HepG2 (cell line): ENCODE measurements at regions not wholly inside any gene's neighbourhood (a gene's known extent, or its start where the extent isn't known, plus 50 kb on each side); places are given as distances from the start of the nearest gene placed in this dataset.

ENCODE experiments used
- CBX2 ChIP-seq, 2 experiments: fragments of 200-600 bp in 1 of 2; sonication (generic); formaldehyde crosslinking in 1 of 2; IDR thresholded peaks; 2 replicates each; pipeline versions ENCODE4 v1.7.0 to v1.8.1; 2018 to 2022; ENCODE audit warnings: low read depth in 2 of 2, low read length in 1 of 2, mild to moderate bottlenecking in 1 of 2, missing genetic modification reagents in 1 of 2
- CCAR2 ChIP-seq: fragments of 200-400 bp; formaldehyde crosslinking; optimal IDR thresholded peaks from 2 replicates; pipeline ENCODE3; 2018; ENCODE audit warnings: low read depth, mild to moderate bottlenecking, low read length, moderate library complexity
- CENPX ChIP-seq: sonication (generic); formaldehyde crosslinking; IDR thresholded peaks from 2 replicates; pipeline ENCODE4 v1.9.0; 2021; ENCODE audit warnings: mild to moderate bottlenecking, missing genetic modification reagents, moderate library complexity
- CHD2 ChIP-seq: IDR thresholded peaks from 2 replicates; pipeline ENCODE4 v1.6.1; 2011; ENCODE audit warnings: low read depth, low read length, improper control_type of control experiment
- EZH2 ChIP-seq: conservative IDR thresholded peaks from 2 replicates; pipeline ENCODE4 v1.6.1; 2012; ENCODE audit warnings: mild to moderate bottlenecking, low read depth, low read length, moderate library complexity
- FLYWCH1 ChIP-seq: sonication (generic); formaldehyde crosslinking; IDR thresholded peaks from 2 replicates; pipeline ENCODE4 v1.8.1; 2023; ENCODE audit warnings: mild to moderate bottlenecking, missing genetic modification reagents
- ZNF24 ChIP-seq: fragments of 450-650 bp; IDR thresholded peaks from 2 replicates; pipeline ENCODE4 v1.6.1; 2017; ENCODE audit warnings: antibody characterized with exemption, mild to moderate bottlenecking
- ZNF781 ChIP-seq: sonication (generic); formaldehyde crosslinking; IDR thresholded peaks from 2 replicates; pipeline ENCODE4 v1.5.1; 2020; ENCODE audit warnings: borderline replicate concordance, mild to moderate bottlenecking, missing genetic modification reagents; ENCODE audit errors: not compliant biosample characterization

- TF ChIP-seq CCAR2 (no peak), CBX2 (IDR thresholded peaks at IDR 0.05; ENCODE audit: low read depth, low read length) (no peak), CBX2 (CRISPR knock-in tag; IDR thresholded peaks at IDR 0.05; ENCODE audit: low read depth) (no peak), EZH2 (no peak), CHD2 (no peak), CENPX (CRISPR knock-in tag) (no peak), ZNF24 (no peak), FLYWCH1 (no peak), ZNF781 (CRISPR knock-in tag) (no peak)
Observed at GRCh38 chr13:103335241-103335640, 269.0 kb upstream of the SLC10A2 start.
